IPS-NIHi7 (cell line): ENCODE measurements at regions not wholly inside any gene's neighbourhood (a gene's known extent, or its start where the extent isn't known, plus 50 kb on each side); places are given as distances from the start of the nearest gene placed in this dataset.
A peak's percentile ranks its signal among the peaks of the same experiment; 100 is the strongest.

ENCODE experiments used
- DNase-seq: peaks from one replicate; pipeline ENCODE4 v3.0.0; 2012; ENCODE audit warnings: mixed read lengths; ENCODE audit errors: extremely low spot score

DNA sequence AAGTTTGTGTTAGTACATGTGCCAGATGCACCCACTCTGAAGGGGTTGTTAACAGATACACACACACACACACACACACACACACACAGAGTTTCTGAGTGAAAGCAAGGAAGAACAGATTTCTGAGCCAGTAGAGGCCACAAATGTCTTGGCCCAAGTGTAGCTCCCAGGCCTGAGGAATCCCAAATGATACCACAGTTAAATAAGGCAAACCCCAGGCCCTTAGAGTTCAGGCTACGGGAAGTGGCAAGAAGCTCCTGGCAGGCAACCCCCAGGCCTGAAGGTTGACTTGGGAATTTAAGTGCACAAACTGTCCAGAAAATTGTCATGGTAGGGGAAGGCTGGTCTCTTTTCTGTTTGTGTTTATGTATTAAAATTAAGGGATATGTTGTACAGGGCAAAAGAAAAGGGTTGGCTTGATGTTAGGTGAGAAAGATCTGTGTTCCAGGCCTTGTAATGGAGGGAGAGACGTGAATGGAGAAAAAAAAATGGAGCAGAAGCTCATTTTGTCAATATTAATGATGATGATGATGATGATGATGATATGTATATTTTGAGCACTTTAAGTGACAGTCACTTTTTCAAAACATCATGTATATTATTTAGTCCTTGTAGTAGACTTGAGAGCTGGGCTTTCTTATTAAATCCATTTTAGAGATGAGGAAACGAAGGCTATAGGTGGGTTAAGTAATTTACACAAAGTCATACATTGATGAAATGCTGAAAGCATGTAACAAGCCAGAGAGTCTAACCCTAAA, 317.0 kb upstream of the JAG1 start:
- no peak for DNase-seq

GRCh38 chr20:10992731-10993130, 318.9 kb upstream of the JAG1 start:
- DNase-seq = no peak

DNA sequence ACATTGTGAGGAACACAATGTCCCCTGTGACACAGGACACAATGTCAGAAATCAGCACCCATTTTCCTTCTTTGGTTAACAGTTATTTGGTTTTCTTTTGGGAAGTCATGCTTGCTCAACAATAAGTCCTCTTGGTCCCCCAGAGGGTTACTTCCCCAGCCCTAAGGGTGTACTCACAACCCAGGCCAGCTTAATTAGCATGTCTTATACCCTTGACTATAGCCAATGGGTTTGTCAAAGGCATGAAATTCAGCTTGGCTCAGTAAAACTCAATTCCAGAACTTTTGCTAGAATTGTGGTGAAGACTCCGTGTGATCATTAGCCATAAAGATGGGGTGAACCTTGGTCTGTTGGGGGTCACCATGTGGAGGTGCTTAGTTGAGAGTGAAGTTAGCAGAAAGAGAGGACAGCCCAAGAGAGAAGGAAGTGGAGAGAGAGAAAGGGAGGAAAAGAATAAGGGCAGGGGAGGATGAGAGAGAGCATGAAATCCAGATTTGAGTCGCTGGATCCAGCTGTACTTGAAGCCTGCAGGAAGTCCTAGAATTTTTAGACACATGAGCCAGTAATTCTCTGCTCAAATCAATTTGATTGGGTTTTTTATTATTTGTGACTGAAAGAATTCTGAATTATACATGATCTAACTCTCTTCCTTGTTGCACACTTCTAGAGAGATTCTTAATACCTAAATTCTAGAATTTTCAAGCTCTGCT, 321.3 kb upstream of the JAG1 start:
- no peak for DNase-seq

- DNase-seq = no peak
These were observed 324.7 kb upstream of the JAG1 start for GRCh38 chr20:10998476-10998875.

DNA sequence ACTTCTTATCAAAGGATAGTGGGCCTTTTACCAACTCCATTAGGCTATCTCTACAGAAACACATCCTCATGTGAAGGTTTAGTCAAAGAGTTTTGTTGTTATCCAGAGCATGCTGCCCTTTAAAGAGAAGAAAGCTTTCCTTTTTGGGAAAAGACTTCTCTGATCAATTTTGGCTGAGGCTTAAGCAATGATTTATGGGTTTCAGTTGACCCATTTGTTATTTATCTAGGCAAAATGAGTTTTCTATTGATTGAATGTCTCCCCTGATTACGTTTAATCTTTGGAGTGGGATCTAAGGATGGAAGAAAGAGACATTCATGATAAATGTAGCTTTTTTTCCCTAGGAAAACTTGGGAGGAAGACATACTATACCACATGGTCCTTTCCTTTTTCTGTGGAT, 326.6 kb upstream of the JAG1 start:
- DNase-seq = no peak

DNA sequence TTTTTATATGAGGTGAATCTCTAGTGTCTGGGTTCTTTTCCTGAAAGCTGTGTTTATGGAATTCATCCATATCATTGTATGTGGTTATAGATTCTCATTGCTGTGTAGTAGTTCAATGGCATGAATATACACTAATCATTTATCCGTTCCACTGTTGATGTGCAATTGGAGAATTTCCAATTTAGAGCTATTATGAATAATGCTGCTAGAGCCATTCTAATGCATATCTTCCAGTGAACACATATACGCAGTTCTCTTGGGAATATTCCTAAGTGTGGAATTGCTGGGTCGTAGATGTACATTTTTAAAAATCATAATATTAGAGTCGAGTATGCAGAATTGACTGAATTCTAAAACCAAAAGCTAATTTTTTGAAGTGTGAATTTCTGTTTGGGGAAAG, 327.5 kb upstream of the JAG1 start:
- DNase-seq = no peak

GRCh38 chr20:11001764-11002540, 328.2 kb upstream of the JAG1 start:
- DNase-seq = no peak

- DNase-seq = no peak
These were observed 329.5 kb upstream of the JAG1 start for GRCh38 chr20:11003341-11003740.

DNA sequence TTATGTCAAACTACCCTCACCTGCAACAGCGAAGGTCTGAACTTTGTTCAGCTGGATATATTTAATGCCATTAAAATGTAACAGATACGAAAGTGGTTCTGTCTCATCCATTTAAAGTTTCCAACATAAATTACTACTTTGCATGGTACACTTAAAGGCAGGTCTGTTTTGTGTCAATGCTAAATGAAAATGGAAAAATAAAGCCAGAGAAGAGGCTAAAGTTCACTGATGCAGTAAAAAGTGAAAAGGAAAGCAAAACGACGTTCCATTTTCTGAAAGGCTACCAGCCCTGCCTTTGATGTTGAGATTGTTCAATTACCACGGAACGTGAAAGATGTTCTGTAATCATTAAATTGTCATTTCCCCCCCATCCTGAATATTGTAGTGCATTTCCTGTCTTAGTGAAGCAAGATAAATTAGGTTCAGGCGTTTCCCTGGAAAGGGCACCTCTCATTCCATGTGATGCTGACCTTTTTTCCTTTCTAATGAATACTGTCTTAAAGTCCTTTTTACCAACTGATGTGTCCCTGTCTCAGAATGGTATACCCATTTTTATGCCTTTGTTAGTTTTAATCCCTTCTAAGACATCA, 334.7 kb upstream of the JAG1 start:
- no peak for DNase-seq

- no peak for DNase-seq
These were observed 337.9 kb upstream of the JAG1 start for GRCh38 chr20:11011653-11012052.

DNA sequence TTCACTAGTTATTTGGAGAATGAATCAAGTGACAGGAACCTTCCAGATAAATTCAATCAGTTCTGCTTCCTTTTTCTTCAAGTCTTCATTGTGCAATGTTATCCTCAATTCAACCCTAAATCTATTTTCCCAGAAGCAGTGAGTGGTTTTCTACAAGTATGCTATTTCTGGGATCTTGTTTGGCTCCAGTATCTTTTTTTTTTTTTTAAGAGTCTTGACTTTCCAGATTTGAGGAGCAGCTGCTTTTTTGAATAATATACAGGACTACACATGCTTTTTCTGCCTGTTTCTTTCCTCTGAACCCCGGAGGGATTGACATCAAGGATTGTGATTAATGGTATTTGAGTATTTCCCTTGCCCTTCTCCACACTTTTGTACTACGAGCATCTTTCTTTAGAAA, 339.2 kb upstream of the JAG1 start:
- DNase-seq = no peak

DNA sequence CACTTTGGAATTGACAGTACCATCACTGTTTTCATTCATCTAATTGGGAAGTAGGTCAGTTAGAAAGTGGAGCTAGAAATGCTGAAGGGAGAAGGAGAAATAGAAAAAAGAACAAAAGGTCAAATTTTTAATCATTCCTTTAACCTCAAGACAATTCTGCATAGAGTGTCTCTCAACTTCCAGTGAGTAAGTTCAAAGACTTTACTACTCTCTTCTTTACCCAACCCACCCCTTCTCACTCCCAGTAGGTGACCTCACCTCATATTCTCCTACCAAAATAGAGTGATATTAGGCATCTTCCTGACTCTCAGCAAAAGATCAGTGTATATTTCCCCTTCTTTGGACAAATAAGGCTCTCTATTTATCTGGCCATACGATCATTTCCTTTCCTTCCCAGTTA, 340.0 kb upstream of the JAG1 start:
- no peak for DNase-seq

DNA sequence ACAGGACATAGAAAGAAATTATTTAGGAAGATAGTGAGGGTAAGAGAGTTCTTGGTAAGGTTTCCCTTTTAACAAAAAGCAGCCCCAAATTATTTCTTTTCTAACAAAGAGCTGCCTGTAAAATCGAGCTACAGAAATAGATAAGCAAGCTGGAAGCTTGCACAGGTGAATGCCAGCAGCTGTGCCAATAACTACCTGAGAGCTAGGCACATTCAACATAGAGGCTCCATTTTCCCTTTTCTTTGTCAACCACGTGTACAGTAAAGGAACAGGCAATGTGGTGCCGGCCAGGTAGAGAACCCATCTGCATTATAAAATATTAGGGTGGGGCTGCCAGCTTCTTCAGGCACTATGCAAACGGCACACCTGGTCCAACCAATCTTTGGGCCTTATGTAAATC, 341.6 kb upstream of the JAG1 start:
- DNase-seq = no peak

GRCh38 chr20:11017446-11017845, 343.6 kb upstream of the JAG1 start:
- DNase-seq = no peak

- no peak for DNase-seq
These were observed 344.9 kb upstream of the JAG1 start for GRCh38 chr20:11018668-11019170.

GRCh38 chr20:11020712-11021111, 346.9 kb upstream of the JAG1 start:
- no peak for DNase-seq

GRCh38 chr20:11027224-11027623, 353.4 kb upstream of the JAG1 start:
- no peak for DNase-seq

DNA sequence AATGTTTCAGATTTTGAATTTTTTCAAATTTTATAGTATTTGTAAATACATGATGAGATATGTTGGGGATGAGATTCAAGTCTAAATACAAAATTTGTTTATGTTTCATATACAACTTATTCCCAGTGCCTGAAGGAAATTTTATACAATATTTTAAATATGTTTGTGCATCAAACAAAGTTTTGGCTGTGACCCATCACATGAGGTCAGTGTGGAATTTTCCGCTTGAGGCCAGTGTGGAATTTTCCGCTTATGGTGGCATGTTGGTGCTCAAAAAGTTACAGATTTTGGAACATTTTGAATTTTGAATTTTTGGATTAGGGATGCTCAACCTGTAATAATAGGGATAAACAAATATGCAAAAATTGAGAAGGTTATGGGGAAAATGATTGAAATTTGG, 356.6 kb upstream of the JAG1 start:
- DNase-seq = no peak

DNA sequence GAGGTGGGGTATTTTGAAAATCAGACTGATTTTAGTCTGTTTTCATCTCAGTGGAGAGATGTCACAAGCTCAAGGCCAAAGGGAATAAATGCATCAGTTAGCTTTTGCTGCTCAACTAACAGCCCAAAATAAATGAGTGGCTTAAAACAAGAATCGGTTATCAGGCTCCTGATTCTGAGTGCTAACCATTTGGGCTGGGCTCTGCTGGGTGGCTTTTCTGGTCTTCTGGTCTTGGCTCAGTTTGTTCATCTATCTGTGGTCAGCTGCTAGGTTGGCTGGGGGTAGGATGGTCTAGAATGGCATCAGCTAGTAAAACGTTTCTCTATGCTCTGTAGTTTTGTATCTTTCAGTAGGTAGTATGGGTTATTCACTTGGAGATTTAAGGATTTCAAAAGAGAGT, 357.5 kb upstream of the JAG1 start:
- no peak for DNase-seq

- peak; percentile 31 for DNase-seq
These were observed 358.8 kb upstream of the JAG1 start for GRCh38 chr20:11032611-11033010.

GRCh38 chr20:11034025-11034424, 360.2 kb upstream of the JAG1 start:
- DNase-seq = no peak

- no peak for DNase-seq
These were observed 361.4 kb upstream of the JAG1 start for GRCh38 chr20:11035211-11035610.
